Peyer's patch (tissue), 4 donors: ENCODE measurements at regions not wholly inside any gene's neighbourhood (a gene's known extent, or its start where the extent isn't known, plus 50 kb on each side); places are given as distances from the start of the nearest gene placed in this dataset.

Source experiments
- DNase-seq, 3 donors: peaks; one replicate each; pipeline ENCODE4 v3.0.0-alpha.2; 2017 to 2019
- H3K27ac ChIP-seq, 4 donors: fragments of 200-600 bp; sonication (generic); one replicate each; pipeline ENCODE4 v1.5.1; 2016 to 2019
- H3K27me3 ChIP-seq, 2 donors: fragments of 200-600 bp; sonication (generic); one replicate each; pipeline ENCODE4 v1.5.1; 2019
- H3K36me3 ChIP-seq, 3 donors: fragments of 200-600 bp; sonication (generic); one replicate each; pipeline ENCODE4 v1.5.1; 2016 to 2019
- H3K4me1 ChIP-seq, 4 donors: fragments of 200-600 bp; sonication (generic); one replicate each; pipeline ENCODE4 v1.5.1; 2016 to 2019
- H3K4me3 ChIP-seq, 4 donors: fragments of 200-600 bp; sonication (generic); 1 replicate in 3 of 4; 2 replicates in 1 of 4; pipeline ENCODE4 v1.5.1; 2016 to 2019; ENCODE audit warnings: mild to moderate bottlenecking in 1 of 4
- H3K9me3 ChIP-seq, 4 donors: fragments of 200-600 bp; sonication (generic); one replicate each; pipeline ENCODE4 v1.5.1; 2016 to 2019; ENCODE audit warnings: mild to moderate bottlenecking in 1 of 4
- POLR2A ChIP-seq, 2 donors: fragments of 450-650 bp; IDR thresholded peaks; one replicate each; pipeline ENCODE4 v1.5.1; 2017; ENCODE audit warnings: antibody characterized with exemption in 2 of 2, mild to moderate bottlenecking in 2 of 2, moderate library complexity in 2 of 2
- TF ChIP-seq, protein P1 (sequence below), 6 experiments: fragments of 450-650 bp in 4 of 6; fragments of 200-600 bp in 2 of 6; sonication (generic) in 1 of 6; IDR thresholded peaks; one replicate each; pipeline ENCODE4 v1.5.1; 2017 to 2019; ENCODE audit warnings: antibody characterized with exemption in 6 of 6, mild to moderate bottlenecking in 3 of 6, moderate library complexity in 1 of 6

DNA sequence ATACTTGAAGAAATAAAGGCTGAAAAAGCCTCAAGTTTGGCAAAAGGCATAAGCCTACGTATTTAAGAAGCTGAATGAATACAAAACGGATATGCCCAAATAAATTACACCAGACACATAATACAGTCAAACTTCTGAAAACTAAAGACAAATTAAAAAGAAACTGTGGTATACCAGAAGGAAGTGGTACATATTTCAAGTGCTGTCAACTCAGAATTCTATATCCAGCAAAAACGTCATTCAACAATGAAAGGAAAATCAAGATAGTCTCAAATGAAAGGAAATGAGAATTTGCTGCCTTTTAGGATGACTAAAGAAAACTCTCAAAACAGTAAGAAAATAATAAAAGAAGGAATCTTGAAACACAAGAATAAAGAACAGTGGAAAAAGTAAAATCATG is 69.5 kb downstream of the POLR1D start:
- H3K9me3 ChIP-seq, result peaks cover 0 to 6% (median 0%) of the 10 kb centered on the region in 4 donors
- TF ChIP-seq, protein P1, sequence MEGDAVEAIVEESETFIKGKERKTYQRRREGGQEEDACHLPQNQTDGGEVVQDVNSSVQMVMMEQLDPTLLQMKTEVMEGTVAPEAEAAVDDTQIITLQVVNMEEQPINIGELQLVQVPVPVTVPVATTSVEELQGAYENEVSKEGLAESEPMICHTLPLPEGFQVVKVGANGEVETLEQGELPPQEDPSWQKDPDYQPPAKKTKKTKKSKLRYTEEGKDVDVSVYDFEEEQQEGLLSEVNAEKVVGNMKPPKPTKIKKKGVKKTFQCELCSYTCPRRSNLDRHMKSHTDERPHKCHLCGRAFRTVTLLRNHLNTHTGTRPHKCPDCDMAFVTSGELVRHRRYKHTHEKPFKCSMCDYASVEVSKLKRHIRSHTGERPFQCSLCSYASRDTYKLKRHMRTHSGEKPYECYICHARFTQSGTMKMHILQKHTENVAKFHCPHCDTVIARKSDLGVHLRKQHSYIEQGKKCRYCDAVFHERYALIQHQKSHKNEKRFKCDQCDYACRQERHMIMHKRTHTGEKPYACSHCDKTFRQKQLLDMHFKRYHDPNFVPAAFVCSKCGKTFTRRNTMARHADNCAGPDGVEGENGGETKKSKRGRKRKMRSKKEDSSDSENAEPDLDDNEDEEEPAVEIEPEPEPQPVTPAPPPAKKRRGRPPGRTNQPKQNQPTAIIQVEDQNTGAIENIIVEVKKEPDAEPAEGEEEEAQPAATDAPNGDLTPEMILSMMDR (IDR thresholded peaks at IDR 0.05), result no peak
- TF ChIP-seq POLR2A (IDR thresholded peaks at IDR 0.05), result no peak
- no peak overlapping the region for H3K4me3 ChIP-seq
- no peaks in the 10 kb centered on the region for H3K4me1 ChIP-seq
- H3K27ac ChIP-seq, result no peak overlapping the region
- H3K36me3 ChIP-seq, result no peaks in the 10 kb centered on the region
- no peaks in the 10 kb centered on the region for H3K27me3 ChIP-seq
- no peak for DNase-seq

DNA sequence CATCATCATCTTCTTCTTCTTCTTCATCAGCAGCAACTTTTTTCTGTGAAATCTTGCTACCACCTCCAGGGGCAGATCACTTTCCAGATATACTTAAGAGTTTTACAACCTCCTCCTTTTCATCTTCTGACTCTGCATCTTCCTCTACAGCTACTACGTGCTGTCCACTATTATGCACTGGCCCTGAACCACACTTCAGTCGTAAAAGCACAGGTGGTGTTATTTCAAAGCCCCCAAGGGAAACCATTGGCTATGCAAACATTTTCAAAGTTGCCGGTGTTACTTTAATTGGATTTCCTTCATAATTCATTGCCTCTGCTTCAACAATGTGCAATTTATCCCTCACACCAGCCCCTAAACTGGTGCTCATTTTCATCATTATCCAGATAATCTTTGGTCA is 75.0 kb downstream of the POLR1D start:
- no peak overlapping the region for H3K27ac ChIP-seq
- H3K4me3 ChIP-seq, result no peak overlapping the region
- H3K27me3 ChIP-seq, result no peaks in the 10 kb centered on the region
- no peaks in the 10 kb centered on the region for H3K36me3 ChIP-seq
- no peak for DNase-seq
- H3K9me3 ChIP-seq, result no peaks in the 10 kb centered on the region
- no peak for TF ChIP-seq POLR2A (IDR thresholded peaks at IDR 0.05)
- TF ChIP-seq, protein P1 (IDR thresholded peaks at IDR 0.05), result no peak
- H3K4me1 ChIP-seq, result no peaks in the 10 kb centered on the region

DNA sequence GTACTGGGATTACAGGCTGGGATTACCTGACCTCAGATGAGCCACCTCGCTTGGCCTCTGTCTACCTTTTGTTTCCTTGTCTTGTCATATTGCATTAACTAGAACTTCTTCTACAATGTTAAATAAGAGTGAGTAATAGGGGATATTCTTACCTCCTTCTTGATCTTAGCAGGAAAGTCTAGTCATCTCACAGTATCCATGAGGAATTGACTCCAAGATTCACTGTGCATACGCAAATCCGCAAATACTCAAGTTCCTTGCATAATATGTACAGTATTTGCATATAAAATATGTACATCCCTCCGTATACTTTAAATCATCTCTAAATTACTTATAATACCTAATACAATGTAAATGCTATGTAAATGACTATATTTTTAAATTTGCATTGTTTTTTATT is 78.3 kb downstream of the POLR1D start:
- Histone ChIP-seq H3K27ac (no peak overlapping the region), H3K36me3 (no peaks in the 10 kb centered on the region), H3K9me3 (peaks cover 0 to 3% (median 0%) of the 10 kb centered on the region in 4 donors), H3K4me3 (no peak overlapping the region), H3K27me3 (no peaks in the 10 kb centered on the region), H3K4me1 (no peaks in the 10 kb centered on the region)
- DNase-seq, result no peak
- no peak for TF ChIP-seq POLR2A (IDR thresholded peaks at IDR 0.05)
- TF ChIP-seq, protein P1 (IDR thresholded peaks at IDR 0.05), result no peak

DNA sequence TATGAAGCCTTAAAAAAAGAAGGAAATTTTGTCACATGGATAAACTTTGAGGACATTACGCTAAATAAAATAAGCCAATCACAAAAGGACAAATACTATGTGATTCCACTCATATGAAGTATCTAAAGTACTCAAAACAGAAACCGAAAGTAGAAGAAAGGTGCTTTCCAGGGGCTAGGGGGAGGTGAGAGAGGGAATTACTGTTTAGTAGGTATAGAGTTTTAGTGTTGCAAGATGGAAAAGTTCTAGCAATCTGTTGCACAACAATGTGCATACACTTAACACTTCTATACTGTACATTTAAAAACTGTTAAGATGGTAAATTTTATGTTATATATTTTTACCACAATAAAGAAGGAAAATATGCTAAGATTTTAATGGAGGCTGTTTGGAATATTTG is 83.0 kb downstream of the POLR1D start:
- Histone ChIP-seq H3K4me1 (no peaks in the 10 kb centered on the region), H3K27ac (no peak overlapping the region), H3K36me3 (no peaks in the 10 kb centered on the region), H3K27me3 (no peaks in the 10 kb centered on the region), H3K9me3 (peaks cover 0 to 3% (median 0%) of the 10 kb centered on the region in 4 donors), H3K4me3 (no peak overlapping the region)
- no peak for TF ChIP-seq POLR2A (IDR thresholded peaks at IDR 0.05)
- TF ChIP-seq, protein P1 (IDR thresholded peaks at IDR 0.05), result no peak
- DNase-seq, result no peak

DNA sequence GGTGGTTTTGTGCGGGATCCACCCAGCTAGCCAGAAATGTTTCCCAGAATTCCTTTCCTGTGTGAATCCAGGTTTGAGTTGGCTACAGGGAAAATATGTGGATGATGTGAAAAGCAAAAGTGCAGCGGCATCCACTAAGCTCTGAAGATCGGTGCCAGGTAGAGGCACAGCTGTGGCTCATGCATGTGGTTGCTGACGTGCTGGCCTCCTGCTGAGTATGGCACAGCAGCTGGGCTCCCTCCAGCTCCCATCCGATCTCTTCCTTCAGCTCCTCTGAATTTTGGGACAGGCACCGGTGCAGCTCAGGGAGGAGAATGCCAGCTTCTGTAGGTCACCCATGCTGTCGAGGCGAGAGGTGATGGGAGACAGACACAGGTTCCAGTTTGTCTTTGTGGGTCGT is 84.0 kb upstream of the GSX1 start:
- Histone ChIP-seq H3K27me3 (no peaks in the 10 kb centered on the region), H3K4me3 (no peak overlapping the region), H3K27ac (no peak overlapping the region), H3K36me3 (no peaks in the 10 kb centered on the region), H3K4me1 (no peaks in the 10 kb centered on the region), H3K9me3 (peaks cover 0 to 2% (median 0%) of the 10 kb centered on the region in 4 donors)
- no peak for TF ChIP-seq POLR2A (IDR thresholded peaks at IDR 0.05)
- DNase-seq, result no peak

DNA sequence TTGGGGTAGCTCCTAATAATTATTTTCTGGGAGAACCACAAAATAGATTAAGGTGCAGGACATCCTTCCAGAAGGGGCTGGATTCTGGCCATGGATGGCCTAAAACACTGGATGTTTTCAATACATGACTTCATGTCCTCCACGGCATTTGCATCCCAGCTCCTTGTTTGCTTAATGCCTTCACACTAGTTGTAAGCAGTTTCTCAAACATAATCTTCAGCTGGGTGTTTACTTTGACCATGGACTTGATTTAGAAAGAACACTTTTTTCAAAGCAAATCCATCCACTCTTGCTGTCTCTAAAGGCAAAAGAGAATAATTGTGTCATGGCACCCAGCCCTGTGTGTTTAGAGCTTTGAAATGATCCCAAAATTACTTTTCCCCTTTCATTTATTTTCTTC is 82.5 kb upstream of the GSX1 start:
- H3K27me3 ChIP-seq, result no peaks in the 10 kb centered on the region
- H3K4me1 ChIP-seq, result no peaks in the 10 kb centered on the region
- no peak overlapping the region for H3K27ac ChIP-seq
- no peak overlapping the region for H3K4me3 ChIP-seq
- no peaks in the 10 kb centered on the region for H3K9me3 ChIP-seq
- DNase-seq, result no peak
- no peaks in the 10 kb centered on the region for H3K36me3 ChIP-seq
- TF ChIP-seq, protein P1 (IDR thresholded peaks at IDR 0.05), result no peak
